ENCODE measurements at regions not wholly inside any gene's neighbourhood (a gene's known extent, or its start where the extent isn't known, plus 50 kb on each side); places are given as distances from the start of the nearest gene placed in this dataset.

DNA sequence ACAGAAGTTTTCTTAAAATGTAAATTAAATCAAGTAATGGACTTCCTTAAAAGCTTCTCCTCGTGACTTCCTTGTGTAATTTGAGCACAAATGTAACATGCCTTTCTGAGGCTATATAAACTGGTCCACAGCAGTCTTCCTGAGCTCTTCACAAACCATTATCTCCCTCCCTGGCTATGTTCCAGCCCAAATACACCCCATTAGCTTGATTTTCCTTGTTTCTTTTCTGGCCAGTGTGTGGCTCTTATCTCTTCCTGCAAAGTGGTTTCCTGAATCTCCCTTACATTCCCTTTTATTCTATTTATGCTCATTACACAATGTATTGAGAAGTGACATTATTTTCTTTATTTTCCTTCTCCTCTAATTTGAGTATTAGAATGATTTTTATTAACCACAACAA is 1085.3 kb upstream of the PCDH10 start:
- POLR2A ChIA-PET = no interaction called here
- CTCF ChIA-PET = no interaction called here
- no peaks in the 10 kb centered on the region for H3K27me3 ChIP-seq (ENCODE audit: control insufficient read depth, insufficient read depth, low read length)
- no peak for DNase-seq (ENCODE audit: low read depth)
- no peaks in the 10 kb centered on the region for H3K36me3 ChIP-seq (ENCODE audit: control insufficient read depth, insufficient read depth, low read length)
- TF ChIP-seq, protein P1, sequence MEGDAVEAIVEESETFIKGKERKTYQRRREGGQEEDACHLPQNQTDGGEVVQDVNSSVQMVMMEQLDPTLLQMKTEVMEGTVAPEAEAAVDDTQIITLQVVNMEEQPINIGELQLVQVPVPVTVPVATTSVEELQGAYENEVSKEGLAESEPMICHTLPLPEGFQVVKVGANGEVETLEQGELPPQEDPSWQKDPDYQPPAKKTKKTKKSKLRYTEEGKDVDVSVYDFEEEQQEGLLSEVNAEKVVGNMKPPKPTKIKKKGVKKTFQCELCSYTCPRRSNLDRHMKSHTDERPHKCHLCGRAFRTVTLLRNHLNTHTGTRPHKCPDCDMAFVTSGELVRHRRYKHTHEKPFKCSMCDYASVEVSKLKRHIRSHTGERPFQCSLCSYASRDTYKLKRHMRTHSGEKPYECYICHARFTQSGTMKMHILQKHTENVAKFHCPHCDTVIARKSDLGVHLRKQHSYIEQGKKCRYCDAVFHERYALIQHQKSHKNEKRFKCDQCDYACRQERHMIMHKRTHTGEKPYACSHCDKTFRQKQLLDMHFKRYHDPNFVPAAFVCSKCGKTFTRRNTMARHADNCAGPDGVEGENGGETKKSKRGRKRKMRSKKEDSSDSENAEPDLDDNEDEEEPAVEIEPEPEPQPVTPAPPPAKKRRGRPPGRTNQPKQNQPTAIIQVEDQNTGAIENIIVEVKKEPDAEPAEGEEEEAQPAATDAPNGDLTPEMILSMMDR (IDR thresholded peaks at IDR 0.05; ENCODE audit: insufficient read depth, low read depth, low read length) = no peak
- H3K4me3 ChIP-seq (ENCODE audit: low read depth, low read length) = no peak overlapping the region

DNA sequence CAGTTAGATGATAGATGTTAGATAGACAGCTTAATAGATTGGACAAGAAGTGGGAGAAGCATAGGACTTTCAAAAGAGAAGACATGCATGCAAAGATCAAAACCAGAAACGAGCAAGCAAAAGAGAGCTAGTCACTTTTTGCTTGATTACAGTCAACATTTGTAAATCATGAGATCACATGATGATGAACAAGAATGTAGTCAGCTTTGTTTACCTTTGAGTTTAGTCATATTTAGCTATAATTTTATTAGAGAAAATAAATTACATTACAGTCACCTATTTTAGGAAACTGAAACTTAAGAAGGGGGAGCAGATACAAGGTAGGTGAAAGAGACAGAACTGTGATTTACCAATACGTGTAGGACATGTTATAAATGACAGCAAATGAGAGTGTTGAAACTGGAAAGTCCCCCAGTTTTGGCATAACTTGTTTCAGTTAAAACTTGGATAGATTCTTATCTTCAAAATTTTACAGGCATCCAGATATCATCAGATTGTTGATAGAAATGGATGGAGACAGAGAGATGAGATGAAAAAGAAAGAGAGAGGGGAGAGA is 1083.1 kb upstream of the PCDH10 start:
- Histone ChIP-seq H3K27me3 (ENCODE audit: control insufficient read depth, insufficient read depth, low read length) (no peaks in the 10 kb centered on the region), H3K36me3 (ENCODE audit: control insufficient read depth, insufficient read depth, low read length) (no peaks in the 10 kb centered on the region), H3K4me3 (ENCODE audit: low read depth, low read length) (no peak overlapping the region)
- ChIA-PET CTCF (no interaction called here), POLR2A (no interaction called here)
- DNase-seq (ENCODE audit: low read depth) = peak; percentile 0
- TF ChIP-seq, protein P1 (IDR thresholded peaks at IDR 0.05; ENCODE audit: insufficient read depth, low read depth, low read length) = no peak

DNA sequence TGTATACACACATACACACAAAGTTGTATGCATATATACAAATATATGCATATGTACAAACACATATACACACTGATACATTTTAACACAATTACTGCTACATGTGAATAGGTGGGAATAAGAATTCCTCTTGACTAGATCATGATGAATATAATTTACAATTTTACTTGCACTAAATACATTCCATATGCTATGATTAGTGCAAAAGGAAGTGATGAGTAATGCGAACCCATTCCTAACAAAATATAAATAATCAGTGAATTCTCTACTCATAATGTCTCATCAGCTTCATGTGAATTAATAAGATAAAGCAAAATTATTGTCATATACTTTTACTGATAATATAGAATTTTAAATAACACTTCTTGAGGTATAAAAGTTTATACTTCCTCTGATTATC is 1077.3 kb upstream of the PCDH10 start:
- peak; percentile 4 for DNase-seq (ENCODE audit: low read depth)
- TF ChIP-seq, protein P1 (IDR thresholded peaks at IDR 0.05; ENCODE audit: insufficient read depth, low read depth, low read length) = no peak

DNA sequence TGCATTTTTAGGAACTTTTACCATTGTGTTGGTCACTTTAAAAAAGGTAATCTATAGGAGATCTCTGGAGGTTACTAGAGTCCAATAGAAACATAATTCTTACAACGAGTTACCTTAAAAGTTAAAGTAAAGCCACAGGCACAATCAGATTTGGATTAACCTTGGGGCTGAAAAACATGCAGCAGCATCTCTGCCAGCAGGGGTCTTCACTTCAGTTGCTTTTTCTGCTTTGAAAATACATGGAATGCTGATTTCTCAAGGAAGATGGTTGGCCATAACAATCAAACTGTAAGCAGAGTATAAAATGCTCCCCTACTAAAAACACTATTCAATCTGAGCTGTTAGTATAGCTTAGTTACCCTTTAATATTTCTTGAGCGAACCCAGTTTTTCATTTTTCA is 1072.3 kb upstream of the PCDH10 start:
- CTCF ChIA-PET = no interaction called here

More for the DNA sequence above, 1077.3 kb upstream of the PCDH10 start:
- no peak overlapping the region for H3K4me3 ChIP-seq (ENCODE audit: low read depth, low read length)
- POLR2A ChIA-PET = no interaction called here
- CTCF ChIA-PET = no interaction called here
- no peaks in the 10 kb centered on the region for H3K27me3 ChIP-seq (ENCODE audit: control insufficient read depth, insufficient read depth, low read length)
- no peaks in the 10 kb centered on the region for H3K36me3 ChIP-seq (ENCODE audit: control insufficient read depth, insufficient read depth, low read length)

DNA sequence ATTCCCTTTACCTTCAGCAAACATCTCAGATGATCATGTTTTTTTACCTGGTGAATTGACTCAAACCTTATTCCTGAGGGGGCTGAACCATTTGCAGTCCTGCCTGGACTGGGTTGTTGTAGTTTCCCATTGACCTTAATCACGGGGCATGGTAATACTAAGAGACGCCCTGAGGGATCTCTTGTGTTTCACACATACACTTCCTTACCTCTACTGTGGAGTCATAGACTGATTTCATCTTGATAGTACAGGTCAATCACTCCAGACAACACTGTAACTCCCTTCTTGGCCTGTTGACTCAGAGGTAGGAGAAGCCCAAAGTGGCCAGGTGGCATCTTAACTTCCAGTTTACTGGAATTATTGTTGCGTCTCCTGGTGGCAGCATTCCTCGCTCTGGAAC is 1064.0 kb upstream of the PCDH10 start:
- ChIA-PET POLR2A (no interaction called here), CTCF (no interaction called here)
- H3K4me3 ChIP-seq (ENCODE audit: low read depth, low read length) = no peak overlapping the region
- TF ChIP-seq, protein P1 (IDR thresholded peaks at IDR 0.05; ENCODE audit: insufficient read depth, low read depth, low read length) = no peak
- no peaks in the 10 kb centered on the region for H3K27me3 ChIP-seq (ENCODE audit: control insufficient read depth, insufficient read depth, low read length)
- H3K36me3 ChIP-seq (ENCODE audit: control insufficient read depth, insufficient read depth, low read length) = no peaks in the 10 kb centered on the region
- no peak for DNase-seq (ENCODE audit: low read depth)

More for the DNA sequence above, 1072.3 kb upstream of the PCDH10 start:
- TF ChIP-seq, protein P1 (IDR thresholded peaks at IDR 0.05; ENCODE audit: insufficient read depth, low read depth, low read length) = no peak
- Histone ChIP-seq H3K36me3 (ENCODE audit: control insufficient read depth, insufficient read depth, low read length) (no peaks in the 10 kb centered on the region), H3K27me3 (ENCODE audit: control insufficient read depth, insufficient read depth, low read length) (no peaks in the 10 kb centered on the region), H3K4me3 (ENCODE audit: low read depth, low read length) (no peak overlapping the region)
- DNase-seq (ENCODE audit: low read depth) = no peak
- POLR2A ChIA-PET = no interaction called here
